WTC11 (cell line): ENCODE measurements at regions not wholly inside any gene's neighbourhood (a gene's known extent, or its start where the extent isn't known, plus 50 kb on each side); places are given as distances from the start of the nearest gene placed in this dataset.

Experiments
- ATF1 ChIP-seq: sonication (generic); formaldehyde crosslinking; IDR thresholded peaks from 2 replicates; pipeline ENCODE4 v1.8.1; 2023; ENCODE audit warnings: mild to moderate bottlenecking, moderate library complexity, missing genetic modification reagents
- CTCF ChIP-seq: fragments of 200-600 bp; IDR thresholded peaks from 2 replicates; pipeline ENCODE4 v1.8.0; 2022; ENCODE audit warnings: antibody characterized with exemption
- ELF4 ChIP-seq: sonication (generic); formaldehyde crosslinking; IDR thresholded peaks from 2 replicates; pipeline ENCODE4 v1.8.1; 2022; ENCODE audit warnings: low read depth, mild to moderate bottlenecking, moderate library complexity, missing genetic modification reagents
- IRF2 ChIP-seq: sonication (generic); formaldehyde crosslinking; IDR thresholded peaks from 2 replicates; pipeline ENCODE4 v1.8.0; 2022; ENCODE audit warnings: low read depth, missing genetic modification reagents, borderline replicate concordance
- NFE2L1 ChIP-seq: sonication (generic); formaldehyde crosslinking; IDR thresholded peaks from 2 replicates; pipeline ENCODE4 v1.8.1; 2023; ENCODE audit warnings: missing genetic modification reagents
- NR1H2 ChIP-seq: sonication (generic); formaldehyde crosslinking; IDR thresholded peaks from 2 replicates; pipeline ENCODE4 v1.9.0; 2021; ENCODE audit warnings: mild to moderate bottlenecking, moderate library complexity, missing genetic modification reagents
- USF2 ChIP-seq: sonication (generic); formaldehyde crosslinking; IDR thresholded peaks from 2 replicates; pipeline ENCODE4 v1.8.1; 2023; ENCODE audit warnings: mild to moderate bottlenecking, missing genetic modification reagents, moderate library complexity
- ZBTB43 ChIP-seq: sonication (generic); formaldehyde crosslinking; IDR thresholded peaks from 2 replicates; pipeline ENCODE4 v1.8.1; 2023; ENCODE audit warnings: mild to moderate bottlenecking, missing genetic modification reagents

GRCh38 chr22:48736593-48737460 lies 1090.8 kb downstream of the BRD1 start:
- no peak for TF ChIP-seq ELF4 (CRISPR knock-in tag)
- no peak for TF ChIP-seq NR1H2
- no peak for TF ChIP-seq ZBTB43 (CRISPR knock-in tag)
- TF ChIP-seq USF2 (CRISPR knock-in tag), result no peak
- no peak for TF ChIP-seq IRF2 (CRISPR knock-in tag)
- TF ChIP-seq ATF1 (CRISPR knock-in tag), result no peak
- TF ChIP-seq CTCF, result no peak
- TF ChIP-seq NFE2L1 (CRISPR knock-in tag), result no peak
